WTC11 (cell line): ENCODE measurements at regions not wholly inside any gene's neighbourhood (a gene's known extent, or its start where the extent isn't known, plus 50 kb on each side); places are given as distances from the start of the nearest gene placed in this dataset.

ENCODE experiments used
- ATAC-seq: fragments of 200-7000 bp; cut with Tn5 transposase; 2 replicates; pipeline ENCODE4 v1.10.0; 2021; ENCODE audit warnings: mild to moderate bottlenecking, moderate library complexity
- CTCF ChIA-PET: fragments of 300-600 bp; sonication (Branson Sonifier 250); formaldehyde crosslinking; loops from one replicate; lab custom pipeline; 2021; ENCODE audit warnings: antibody characterized with exemption; lab: Charles Lee
- POLR2A ChIA-PET: fragments of 350-600 bp; sonication (Branson Sonifier 250); formaldehyde crosslinking; loops from one replicate; lab custom pipeline; 2021; ENCODE audit warnings: antibody characterized with exemption; lab: Charles Lee
- DNase-seq: peaks from one replicate; pipeline ENCODE4 v3.0.0; 2021; ENCODE audit warnings: low spot score
- H3K27ac Mint-ChIP-seq: 2 replicates; pipeline ENCODE4 v1.8.0; 2021; ENCODE audit warnings: mixed read lengths
- H3K27me3 Mint-ChIP-seq: 2 replicates; pipeline ENCODE4 v1.8.0; 2021; ENCODE audit warnings: low read depth, mild to moderate bottlenecking, moderate library complexity, mixed read lengths
- H3K36me3 Mint-ChIP-seq: 2 replicates; pipeline ENCODE4 v1.8.0; 2021; ENCODE audit warnings: mixed read lengths
- H3K4me1 Mint-ChIP-seq: 2 replicates; pipeline ENCODE4 v1.8.0; 2022; ENCODE audit warnings: mixed read lengths
- H3K4me3 Mint-ChIP-seq: 2 replicates; pipeline ENCODE4 v1.8.0; 2021; ENCODE audit warnings: mild to moderate bottlenecking, moderate library complexity, mixed read lengths
- H3K9me3 Mint-ChIP-seq: 2 replicates; pipeline ENCODE4 v1.8.0; 2021; ENCODE audit warnings: mixed read lengths
- ARID4B ChIP-seq: sonication (generic); formaldehyde crosslinking; IDR thresholded peaks from 2 replicates; pipeline ENCODE4 v1.8.0; 2023; ENCODE audit warnings: missing genetic modification reagents, mild to moderate bottlenecking, borderline replicate concordance
- ATF3 ChIP-seq: sonication (generic); formaldehyde crosslinking; conservative IDR thresholded peaks from 2 replicates; pipeline ENCODE4 v1.8.1; 2022; ENCODE audit warnings: mild to moderate bottlenecking, missing genetic modification reagents
- CBFB ChIP-seq: sonication (generic); formaldehyde crosslinking; IDR thresholded peaks from 2 replicates; pipeline ENCODE4 v1.8.1; 2022; ENCODE audit warnings: mild to moderate bottlenecking, low read depth, missing genetic modification reagents
- CREB1 ChIP-seq: sonication (generic); formaldehyde crosslinking; IDR thresholded peaks from 2 replicates; pipeline ENCODE4 v1.8.0; 2023; ENCODE audit warnings: mild to moderate bottlenecking, missing genetic modification reagents
- ELF4 ChIP-seq: sonication (generic); formaldehyde crosslinking; IDR thresholded peaks from 2 replicates; pipeline ENCODE4 v1.8.1; 2022; ENCODE audit warnings: low read depth, mild to moderate bottlenecking, moderate library complexity, missing genetic modification reagents
- ETV6 ChIP-seq: sonication (generic); formaldehyde crosslinking; IDR thresholded peaks from 2 replicates; pipeline ENCODE4 v1.8.1; 2022; ENCODE audit warnings: mild to moderate bottlenecking, missing genetic modification reagents
- GRHL2 ChIP-seq: fragments of 250-450 bp; sonication (Bioruptor Pico); IDR thresholded peaks from 2 replicates; pipeline ENCODE4 v1.8.0; 2022; ENCODE audit warnings: mild to moderate bottlenecking, moderate library complexity; ENCODE audit not compliant: insufficient replicate concordance, severe bottlenecking
- HMGXB4 ChIP-seq: sonication (generic); formaldehyde crosslinking; IDR thresholded peaks from 2 replicates; pipeline ENCODE4 v1.8.1; 2023; ENCODE audit warnings: mild to moderate bottlenecking, moderate library complexity, missing genetic modification reagents
- IRF2 ChIP-seq: sonication (generic); formaldehyde crosslinking; IDR thresholded peaks from 2 replicates; pipeline ENCODE4 v1.8.0; 2022; ENCODE audit warnings: low read depth, missing genetic modification reagents, borderline replicate concordance
- MLX ChIP-seq: sonication (generic); formaldehyde crosslinking; IDR thresholded peaks from 2 replicates; pipeline ENCODE4 v1.8.1; 2023; ENCODE audit warnings: mild to moderate bottlenecking, missing genetic modification reagents, moderate library complexity
- NFE2L1 ChIP-seq: sonication (generic); formaldehyde crosslinking; IDR thresholded peaks from 2 replicates; pipeline ENCODE4 v1.8.1; 2023; ENCODE audit warnings: missing genetic modification reagents
- NFYB ChIP-seq: sonication (generic); formaldehyde crosslinking; conservative IDR thresholded peaks from 2 replicates; pipeline ENCODE4 v1.8.0; 2022; ENCODE audit warnings: low read depth, missing genetic modification reagents
- TEAD1 ChIP-seq: sonication (generic); formaldehyde crosslinking; IDR thresholded peaks from 2 replicates; pipeline ENCODE4 v1.8.0; 2022; ENCODE audit warnings: mild to moderate bottlenecking, missing genetic modification reagents
- ZBTB21 ChIP-seq: sonication (generic); formaldehyde crosslinking; IDR thresholded peaks from 2 replicates; pipeline ENCODE4 v1.8.1; 2023; ENCODE audit warnings: mild to moderate bottlenecking, missing genetic modification reagents, borderline replicate concordance
- ZNF671 ChIP-seq: fragments of 250-450 bp; sonication (Bioruptor Pico); IDR thresholded peaks from 2 replicates; pipeline ENCODE4 v1.8.0; 2021; ENCODE audit warnings: mild to moderate bottlenecking
- TF ChIP-seq, protein P1 (sequence below): fragments of 250-450 bp; sonication (Bioruptor Pico); IDR thresholded peaks from 2 replicates; pipeline ENCODE4 v1.9.0; 2021; ENCODE audit warnings: mild to moderate bottlenecking
- TF ChIP-seq, protein P2 (sequence below): fragments of 250-450 bp; sonication (Bioruptor Pico); IDR thresholded peaks from 2 replicates; pipeline ENCODE4 v1.9.0; 2021; ENCODE audit warnings: mild to moderate bottlenecking, borderline replicate concordance
- TF ChIP-seq, protein P3 (sequence below): fragments of 250-450 bp; sonication (Bioruptor Pico); conservative IDR thresholded peaks from 2 replicates; pipeline ENCODE4 v1.9.0; 2021; ENCODE audit warnings: mild to moderate bottlenecking

DNA sequence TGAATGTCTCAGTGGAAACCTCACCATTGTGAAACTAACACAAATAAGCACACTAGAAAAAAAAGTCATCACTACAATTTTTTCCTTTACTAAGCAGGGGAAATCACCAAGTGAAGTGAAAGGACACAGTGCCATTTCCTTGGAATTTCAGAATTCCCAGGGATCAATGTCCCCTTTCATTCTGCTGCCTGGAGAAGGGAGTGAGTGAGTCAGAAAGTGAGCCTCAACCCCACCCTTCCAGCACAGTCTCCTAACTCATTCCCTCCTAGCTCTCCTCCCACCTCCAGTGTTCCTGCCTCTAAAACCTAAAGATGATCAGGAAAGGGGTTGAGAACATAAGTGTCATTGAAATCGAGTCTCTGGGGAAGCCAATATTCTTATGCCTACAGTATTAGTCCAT is 608.5 kb downstream of the RNF144A start (continued):
- TF ChIP-seq ATF3 (CRISPR knock-in tag) (no peak), HMGXB4 (no peak), ELF4 (CRISPR knock-in tag) (no peak), TEAD1 (no peak), ZBTB21 (CRISPR knock-in tag) (no peak), NFE2L1 (CRISPR knock-in tag) (no peak)

GRCh38 chr2:7527165-7527722 is 610.0 kb downstream of the RNF144A start:
- no peak for DNase-seq
- no peak overlapping the region for H3K27ac Mint-ChIP-seq
- CTCF ChIA-PET, result no interaction called here
- no peak for ATAC-seq
- H3K4me3 Mint-ChIP-seq, result no peak overlapping the region
- H3K9me3 Mint-ChIP-seq, result peaks cover 50% of the 10 kb centered on the region
- peaks cover 8% of the 10 kb centered on the region; the same call in 1 of the 2 replicates for H3K27me3 Mint-ChIP-seq
- H3K4me1 Mint-ChIP-seq, result no peaks in the 10 kb centered on the region
- TF ChIP-seq ETV6 (CRISPR knock-in tag) (no peak), NFYB (CRISPR knock-in tag) (no peak), IRF2 (no peak), GRHL2 (CRISPR knock-in tag) (no peak), CREB1 (CRISPR knock-in tag) (no peak), ZNF671 (CRISPR knock-in tag) (no peak), MLX (CRISPR knock-in tag) (no peak), CBFB (CRISPR knock-in tag) (no peak), ARID4B (CRISPR knock-in tag) (no peak)
- TF ChIP-seq, protein P1, sequence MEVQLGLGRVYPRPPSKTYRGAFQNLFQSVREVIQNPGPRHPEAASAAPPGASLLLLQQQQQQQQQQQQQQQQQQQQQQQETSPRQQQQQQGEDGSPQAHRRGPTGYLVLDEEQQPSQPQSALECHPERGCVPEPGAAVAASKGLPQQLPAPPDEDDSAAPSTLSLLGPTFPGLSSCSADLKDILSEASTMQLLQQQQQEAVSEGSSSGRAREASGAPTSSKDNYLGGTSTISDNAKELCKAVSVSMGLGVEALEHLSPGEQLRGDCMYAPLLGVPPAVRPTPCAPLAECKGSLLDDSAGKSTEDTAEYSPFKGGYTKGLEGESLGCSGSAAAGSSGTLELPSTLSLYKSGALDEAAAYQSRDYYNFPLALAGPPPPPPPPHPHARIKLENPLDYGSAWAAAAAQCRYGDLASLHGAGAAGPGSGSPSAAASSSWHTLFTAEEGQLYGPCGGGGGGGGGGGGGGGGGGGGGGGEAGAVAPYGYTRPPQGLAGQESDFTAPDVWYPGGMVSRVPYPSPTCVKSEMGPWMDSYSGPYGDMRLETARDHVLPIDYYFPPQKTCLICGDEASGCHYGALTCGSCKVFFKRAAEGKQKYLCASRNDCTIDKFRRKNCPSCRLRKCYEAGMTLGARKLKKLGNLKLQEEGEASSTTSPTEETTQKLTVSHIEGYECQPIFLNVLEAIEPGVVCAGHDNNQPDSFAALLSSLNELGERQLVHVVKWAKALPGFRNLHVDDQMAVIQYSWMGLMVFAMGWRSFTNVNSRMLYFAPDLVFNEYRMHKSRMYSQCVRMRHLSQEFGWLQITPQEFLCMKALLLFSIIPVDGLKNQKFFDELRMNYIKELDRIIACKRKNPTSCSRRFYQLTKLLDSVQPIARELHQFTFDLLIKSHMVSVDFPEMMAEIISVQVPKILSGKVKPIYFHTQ, result no peak
- TF ChIP-seq, protein P2, sequence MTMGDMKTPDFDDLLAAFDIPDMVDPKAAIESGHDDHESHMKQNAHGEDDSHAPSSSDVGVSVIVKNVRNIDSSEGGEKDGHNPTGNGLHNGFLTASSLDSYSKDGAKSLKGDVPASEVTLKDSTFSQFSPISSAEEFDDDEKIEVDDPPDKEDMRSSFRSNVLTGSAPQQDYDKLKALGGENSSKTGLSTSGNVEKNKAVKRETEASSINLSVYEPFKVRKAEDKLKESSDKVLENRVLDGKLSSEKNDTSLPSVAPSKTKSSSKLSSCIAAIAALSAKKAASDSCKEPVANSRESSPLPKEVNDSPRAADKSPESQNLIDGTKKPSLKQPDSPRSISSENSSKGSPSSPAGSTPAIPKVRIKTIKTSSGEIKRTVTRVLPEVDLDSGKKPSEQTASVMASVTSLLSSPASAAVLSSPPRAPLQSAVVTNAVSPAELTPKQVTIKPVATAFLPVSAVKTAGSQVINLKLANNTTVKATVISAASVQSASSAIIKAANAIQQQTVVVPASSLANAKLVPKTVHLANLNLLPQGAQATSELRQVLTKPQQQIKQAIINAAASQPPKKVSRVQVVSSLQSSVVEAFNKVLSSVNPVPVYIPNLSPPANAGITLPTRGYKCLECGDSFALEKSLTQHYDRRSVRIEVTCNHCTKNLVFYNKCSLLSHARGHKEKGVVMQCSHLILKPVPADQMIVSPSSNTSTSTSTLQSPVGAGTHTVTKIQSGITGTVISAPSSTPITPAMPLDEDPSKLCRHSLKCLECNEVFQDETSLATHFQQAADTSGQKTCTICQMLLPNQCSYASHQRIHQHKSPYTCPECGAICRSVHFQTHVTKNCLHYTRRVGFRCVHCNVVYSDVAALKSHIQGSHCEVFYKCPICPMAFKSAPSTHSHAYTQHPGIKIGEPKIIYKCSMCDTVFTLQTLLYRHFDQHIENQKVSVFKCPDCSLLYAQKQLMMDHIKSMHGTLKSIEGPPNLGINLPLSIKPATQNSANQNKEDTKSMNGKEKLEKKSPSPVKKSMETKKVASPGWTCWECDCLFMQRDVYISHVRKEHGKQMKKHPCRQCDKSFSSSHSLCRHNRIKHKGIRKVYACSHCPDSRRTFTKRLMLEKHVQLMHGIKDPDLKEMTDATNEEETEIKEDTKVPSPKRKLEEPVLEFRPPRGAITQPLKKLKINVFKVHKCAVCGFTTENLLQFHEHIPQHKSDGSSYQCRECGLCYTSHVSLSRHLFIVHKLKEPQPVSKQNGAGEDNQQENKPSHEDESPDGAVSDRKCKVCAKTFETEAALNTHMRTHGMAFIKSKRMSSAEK (CRISPR knock-in tag), result no peak
- TF ChIP-seq, protein P3, sequence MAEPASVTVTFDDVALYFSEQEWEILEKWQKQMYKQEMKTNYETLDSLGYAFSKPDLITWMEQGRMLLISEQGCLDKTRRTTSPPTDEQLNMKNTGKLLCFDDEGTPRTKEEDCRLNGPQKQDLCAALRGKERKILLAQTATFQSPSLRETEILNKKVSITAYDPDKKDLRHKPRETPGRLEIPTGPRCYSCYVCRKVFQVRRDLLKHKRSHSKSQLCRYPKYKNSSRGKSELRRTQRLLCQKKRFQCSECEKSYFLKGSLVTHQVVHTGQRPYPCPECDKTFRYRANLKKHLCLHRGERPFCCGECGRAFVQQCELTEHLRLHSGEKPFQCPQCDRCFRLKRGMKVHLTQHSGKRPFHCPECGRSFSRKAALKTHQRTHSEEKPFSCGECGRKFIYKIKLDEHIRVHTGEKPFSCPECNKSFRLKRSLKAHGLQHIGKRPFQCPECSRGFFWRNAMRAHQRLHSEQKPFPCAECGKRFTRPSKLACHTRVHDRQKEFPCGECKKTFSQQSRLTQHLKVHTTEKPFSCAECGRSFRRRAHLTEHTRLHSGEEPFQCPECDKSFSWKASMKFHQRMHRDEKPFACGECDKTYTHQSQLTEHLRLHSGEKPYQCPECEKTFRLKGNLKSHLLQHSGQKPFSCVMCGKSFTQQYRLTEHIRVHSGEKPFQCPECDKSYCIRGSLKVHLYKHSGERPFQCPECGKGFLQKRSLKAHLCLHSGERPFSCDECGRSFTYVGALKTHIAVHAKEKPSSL (CRISPR knock-in tag), result no peak
- TF ChIP-seq, all 79 proteins: peak for 0
- peaks cover 42% of the 10 kb centered on the region for H3K36me3 Mint-ChIP-seq
- POLR2A ChIA-PET, result interaction anchor here (0.7 kb wide), 1 partner anchor 12 kb away, joined by 4 read pairs; no protein-coding TSS in a partner anchor
